Pancreas (tissue), 10 donors: ENCODE measurements at regions not wholly inside any gene's neighbourhood (a gene's known extent, or its start where the extent isn't known, plus 50 kb on each side); places are given as distances from the start of the nearest gene placed in this dataset.

Experiments used
- ATAC-seq, 4 donors: fragments of 200-7000 bp; cut with Tn5 transposase; one replicate each; pipeline versions ENCODE4 v1.8.0 to v1.9.1; 2020; ENCODE audit warnings: mild to moderate bottlenecking in 4 of 4, moderate library complexity in 4 of 4
- DNase-seq, 6 donors: peaks; one replicate each; pipeline ENCODE4 v3.0.0-alpha.2; 2020
- FAIRE-seq: peaks from 2 replicates; lab custom pipeline; 2012; peaks lifted over from hg19 to GRCh38; lab: Jason Lieb, UNC
- H3K27ac ChIP-seq, 4 donors: fragments of 200-600 bp; sonication (generic); 1 replicate in 3 of 4; 2 replicates in 1 of 4; pipeline versions ENCODE4 v1.5.0 to v1.8.0; 2020
- H3K27me3 ChIP-seq, 4 donors: fragments of 200-600 bp; one replicate each; pipeline ENCODE4 v1.8.0; 2021
- H3K36me3 ChIP-seq, 3 donors: fragments of 200-600 bp; sonication (generic) in 1 of 3; one replicate each; pipeline versions ENCODE4 v1.5.0 to v1.8.0; 2020 to 2021
- H3K4me1 ChIP-seq, 3 donors: fragments of 200-600 bp; one replicate each; pipeline ENCODE4 v1.8.0; 2021
- H3K4me3 ChIP-seq, 4 donors: fragments of 200-600 bp; sonication (generic) in 2 of 4; one replicate each; pipeline versions ENCODE4 v1.5.0 to v1.8.0; 2020 to 2021
- H3K9me3 ChIP-seq, 4 donors: fragments of 200-600 bp; one replicate each; pipeline ENCODE4 v1.8.0; 2021
- WGBS, 2 donors: extraction: QIAGEN DNeasy Blood & Tissue Kit; methylation state at CpG; one replicate each; pipeline ENCODE4 v1.1.7; 2013; 5-methylcytosine and 5-hydroxymethylcytosine counted together
- intact Hi-C, 3 donors: fragments of 100-400 bp; cut with DNase I; formaldehyde crosslinking; loops; one replicate each; pipeline versions ENCODE4 v1.11.1 to v1.14.2; 2022
- TF ChIP-seq, protein P1 (sequence below), 4 donors: fragments of 200-600 bp; sonication (generic) in 3 of 4; IDR thresholded peaks; one replicate each; pipeline versions ENCODE4 v1.5.0 to v1.8.0; 2021; ENCODE audit warnings: antibody characterized with exemption in 4 of 4
- donor health status: healthy with polysubstance abuse.
- donor health status: DM: no; HTN: no; CAD: no; lungs with moderate emphysema.
- donor health status: DM: no; HTN: no; CAD: no.
- donor health status: control.
- donor health status: control.
- donor health status: Bipolar disorder and iron deficiency.
- donor health status: DM: yes; HTN: yes; CAD: no.
- donor health status: DM: no; HTN: no; CAD: no.
- donor health status: DM: no; HTN: no; CAD: no.
- donor health status: DM: yes; HTN: yes; CAD: no.

DNA sequence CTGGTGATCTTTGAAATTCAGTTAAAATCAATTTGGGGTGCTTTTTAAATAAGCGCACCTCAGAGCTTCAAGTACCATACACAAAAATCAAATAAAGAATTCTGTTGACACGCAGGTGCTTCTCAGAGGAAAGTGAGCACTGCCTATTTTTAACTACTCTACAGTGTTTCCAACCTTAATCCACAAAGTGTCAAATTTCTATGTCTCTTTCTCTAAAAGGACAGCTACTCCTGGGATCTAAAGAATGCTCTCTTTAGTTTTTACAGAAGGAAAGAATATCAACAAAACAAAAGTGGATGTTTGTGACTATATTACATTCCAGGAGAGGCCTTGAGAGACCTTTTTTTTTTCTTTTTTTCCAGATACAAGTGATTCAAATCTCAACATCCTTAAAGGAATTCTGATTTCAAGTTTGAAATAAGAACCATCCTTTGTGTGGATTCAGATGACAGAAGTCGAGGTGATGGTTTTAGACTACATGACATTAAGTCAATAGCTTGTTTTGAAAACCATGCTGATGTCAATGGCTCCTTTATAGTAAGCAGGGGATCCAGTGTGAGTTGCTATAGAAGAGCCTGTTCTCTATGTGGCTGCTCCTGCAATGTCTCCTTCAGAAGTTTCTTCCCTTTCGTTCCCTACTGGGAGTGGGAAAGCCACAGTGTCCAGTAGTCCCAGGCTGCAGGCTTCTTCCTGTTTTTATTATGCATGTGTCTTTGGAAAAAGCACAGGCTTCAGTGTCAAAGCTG lies 67.2 kb upstream of the DEFB112 start:
- no peak for FAIRE-seq
- H3K36me3 ChIP-seq: no peaks in the 10 kb centered on the region
- H3K27ac ChIP-seq: no peak overlapping the region
- no peak for ATAC-seq
- WGBS, 2 donors: 38 to 41% methylated on average over 4 of the region's 4 CpGs
- H3K4me1 ChIP-seq: no peaks in the 10 kb centered on the region
- TF ChIP-seq, protein P1, sequence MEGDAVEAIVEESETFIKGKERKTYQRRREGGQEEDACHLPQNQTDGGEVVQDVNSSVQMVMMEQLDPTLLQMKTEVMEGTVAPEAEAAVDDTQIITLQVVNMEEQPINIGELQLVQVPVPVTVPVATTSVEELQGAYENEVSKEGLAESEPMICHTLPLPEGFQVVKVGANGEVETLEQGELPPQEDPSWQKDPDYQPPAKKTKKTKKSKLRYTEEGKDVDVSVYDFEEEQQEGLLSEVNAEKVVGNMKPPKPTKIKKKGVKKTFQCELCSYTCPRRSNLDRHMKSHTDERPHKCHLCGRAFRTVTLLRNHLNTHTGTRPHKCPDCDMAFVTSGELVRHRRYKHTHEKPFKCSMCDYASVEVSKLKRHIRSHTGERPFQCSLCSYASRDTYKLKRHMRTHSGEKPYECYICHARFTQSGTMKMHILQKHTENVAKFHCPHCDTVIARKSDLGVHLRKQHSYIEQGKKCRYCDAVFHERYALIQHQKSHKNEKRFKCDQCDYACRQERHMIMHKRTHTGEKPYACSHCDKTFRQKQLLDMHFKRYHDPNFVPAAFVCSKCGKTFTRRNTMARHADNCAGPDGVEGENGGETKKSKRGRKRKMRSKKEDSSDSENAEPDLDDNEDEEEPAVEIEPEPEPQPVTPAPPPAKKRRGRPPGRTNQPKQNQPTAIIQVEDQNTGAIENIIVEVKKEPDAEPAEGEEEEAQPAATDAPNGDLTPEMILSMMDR (IDR thresholded peaks at IDR 0.05): no peak
- H3K27me3 ChIP-seq: no peaks in the 10 kb centered on the region
- DNase-seq: no peak
- intact Hi-C loops: no loop called here
- H3K4me3 ChIP-seq: no peak overlapping the region
- H3K9me3 ChIP-seq: no peaks in the 10 kb centered on the region

DNA sequence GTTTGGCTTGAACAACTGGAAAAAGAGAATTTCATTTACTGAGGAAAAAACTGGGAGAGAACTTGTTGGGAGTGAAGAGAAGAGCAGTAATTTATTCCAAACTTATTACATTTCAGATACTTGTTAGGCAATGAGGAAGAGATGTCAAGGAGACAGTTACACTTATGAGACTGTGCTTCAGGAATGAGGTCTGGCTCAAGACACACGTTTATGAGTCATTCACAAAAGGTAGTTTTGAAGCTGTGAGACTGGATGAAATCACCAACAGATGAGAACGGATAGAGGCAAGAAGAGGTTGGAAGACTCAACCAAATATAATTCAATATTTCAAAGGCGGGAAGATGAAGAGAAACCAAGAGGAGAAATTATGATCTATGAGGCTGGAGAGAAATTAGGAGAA lies 70.6 kb upstream of the DEFB112 start:
- DNase-seq (no peak), FAIRE-seq (no peak), ATAC-seq (no peak)
- Histone ChIP-seq H3K27ac (no peak overlapping the region), H3K9me3 (no peaks in the 10 kb centered on the region), H3K4me3 (no peak overlapping the region), H3K4me1 (no peaks in the 10 kb centered on the region), H3K36me3 (no peaks in the 10 kb centered on the region), H3K27me3 (peaks cover 0 to 4% (median 0%) of the 10 kb centered on the region in 4 donors)
- 49 to 66% methylated on average over 3 of the region's 3 CpGs for WGBS, 2 donors
- intact Hi-C loops: loop anchor here in 1 of 3 donors (10.0 kb wide), 1 partner anchor 485 kb away; no protein-coding TSS in a partner anchor
- TF ChIP-seq, protein P1 (IDR thresholded peaks at IDR 0.05): no peak

DNA sequence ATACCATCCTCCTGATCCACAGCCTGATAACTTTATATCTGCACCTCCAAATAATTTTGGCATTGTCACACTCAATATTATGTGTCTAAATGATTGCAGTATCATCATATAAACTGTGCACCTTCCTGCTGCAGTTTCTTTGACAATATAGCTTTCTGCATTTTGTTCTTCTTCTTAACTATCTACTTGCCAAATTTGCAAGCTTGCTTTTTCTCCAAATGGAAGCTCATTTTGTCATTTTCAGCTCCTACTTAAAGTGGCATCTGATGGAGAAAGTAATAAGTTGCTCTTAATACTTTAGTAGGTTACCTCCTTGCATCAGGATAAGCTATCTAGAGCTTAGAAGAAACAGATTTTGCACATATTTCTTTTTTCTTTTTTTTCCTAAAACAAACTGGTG lies 74.0 kb upstream of the DEFB112 start:
- no peak for DNase-seq
- ATAC-seq: no peak
- intact Hi-C loops: loop anchor here in 1 of 3 donors (10.0 kb wide), 1 partner anchor 481 kb away; no protein-coding TSS in a partner anchor
- FAIRE-seq: no peak
- Histone ChIP-seq H3K9me3 (no peaks in the 10 kb centered on the region), H3K36me3 (no peaks in the 10 kb centered on the region), H3K27ac (no peak overlapping the region), H3K27me3 (peaks cover 0 to 15% (median 3%) of the 10 kb centered on the region in 4 donors), H3K4me1 (no peaks in the 10 kb centered on the region), H3K4me3 (no peak overlapping the region)
- TF ChIP-seq, protein P1 (IDR thresholded peaks at IDR 0.05): no peak

DNA sequence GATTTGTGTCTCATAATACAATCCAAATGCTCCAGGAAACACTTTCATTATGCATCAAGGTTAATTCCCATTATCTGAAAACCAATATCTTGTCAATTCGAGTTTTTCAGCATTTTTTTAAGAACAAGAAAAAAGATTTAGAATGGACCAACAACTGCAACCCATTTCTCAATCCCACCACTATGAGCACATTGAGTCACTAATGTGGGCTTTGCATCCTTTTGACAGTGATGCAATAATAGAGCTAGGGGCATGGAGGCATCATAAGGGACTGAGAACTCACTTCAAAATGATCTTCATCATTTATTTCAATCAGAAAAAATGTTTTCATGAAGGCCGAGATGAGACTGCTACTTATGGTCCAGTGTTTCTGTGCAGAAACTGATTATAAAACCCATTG lies 74.8 kb upstream of the DEFB112 start:
- 33 to 52% methylated on average over 2 of the region's 2 CpGs for WGBS, 2 donors
- no peak for DNase-seq
- H3K4me1 ChIP-seq: no peaks in the 10 kb centered on the region
- FAIRE-seq: no peak
- H3K9me3 ChIP-seq: no peaks in the 10 kb centered on the region
- intact Hi-C loops: loop anchor here in 1 of 3 donors (10.0 kb wide), 1 partner anchor 480 kb away; no protein-coding TSS in a partner anchor
- H3K36me3 ChIP-seq: no peaks in the 10 kb centered on the region
- H3K27me3 ChIP-seq: peaks cover 0 to 20% (median 4%) of the 10 kb centered on the region in 4 donors
- H3K27ac ChIP-seq: no peak overlapping the region
- TF ChIP-seq, protein P1 (IDR thresholded peaks at IDR 0.05): no peak
- H3K4me3 ChIP-seq: no peak overlapping the region
- ATAC-seq: no peak

DNA sequence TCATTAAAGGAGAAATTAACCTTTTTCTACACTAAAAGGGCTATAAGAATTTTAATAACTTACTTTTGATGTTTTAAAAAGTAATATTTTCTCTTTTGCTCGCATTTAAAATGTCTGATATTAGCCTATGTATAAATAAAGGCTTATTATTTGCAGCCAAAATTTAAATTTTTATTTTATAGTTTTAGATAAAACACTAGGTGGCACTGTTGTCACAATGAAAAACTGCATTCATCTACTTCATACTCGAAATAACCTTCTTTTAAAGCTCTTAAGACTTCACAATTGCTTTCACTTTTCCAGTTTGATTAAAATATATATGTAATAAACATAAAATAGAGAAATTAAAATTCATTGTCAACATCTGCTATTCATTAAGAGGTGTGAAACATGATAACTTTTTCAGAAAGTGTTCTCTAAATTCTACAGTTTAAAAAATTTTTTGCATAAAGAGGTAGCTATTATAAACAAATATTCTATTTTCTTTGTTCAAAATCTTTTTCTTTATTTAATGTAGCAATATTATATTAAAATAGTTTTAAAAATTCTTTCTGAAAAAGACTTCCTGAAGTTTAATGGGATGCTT lies 78.8 kb upstream of the DEFB112 start:
- FAIRE-seq: peak; percentile 89
- Histone ChIP-seq H3K9me3 (no peaks in the 10 kb centered on the region), H3K4me1 (no peaks in the 10 kb centered on the region), H3K36me3 (no peaks in the 10 kb centered on the region), H3K27ac (no peak overlapping the region), H3K27me3 (peaks cover 0 to 20% (median 4%) of the 10 kb centered on the region in 4 donors), H3K4me3 (no peak overlapping the region)
- no peak for ATAC-seq
- DNase-seq: no peak
- intact Hi-C loops: loop anchor here in 1 of 3 donors (10.0 kb wide), 1 partner anchor 476 kb away; no protein-coding TSS in a partner anchor
- TF ChIP-seq, protein P1 (IDR thresholded peaks at IDR 0.05): peak in 3 of 4 donors; percentile 7 to 39 (median 38)
- 1 to 2% methylated on average over 2 of the region's 2 CpGs for WGBS, 2 donors
